ENCODE measurements at regions not wholly inside any gene's neighbourhood (a gene's known extent, or its start where the extent isn't known, plus 50 kb on each side); places are given as distances from the start of the nearest gene placed in this dataset.

- intact Hi-C loops (cut with DNase I, micrococcal nuclease): no loop called here
- ATAC-seq: no peak
Observed at GRCh38 chr2:221662689-221663391, 90.7 kb upstream of the EPHA4 start.

GRCh38 chr2:221657806-221658205, 85.7 kb upstream of the EPHA4 start:
- TF ChIP-seq CTCF (IDR thresholded peaks at IDR 0.05): no peak
- Histone ChIP-seq H3K4me1 (ENCODE audit: low read depth) (no peaks in the 10 kb centered on the region), H3K36me3 (ENCODE audit: low read depth) (no peaks in the 10 kb centered on the region), H3K9me3 (no peaks in the 10 kb centered on the region), H3K4me3 (no peak overlapping the region)
- DNase-seq: no peak
- intact Hi-C loops (cut with DNase I, micrococcal nuclease): no loop called here
- ATAC-seq: no peak

More at GRCh38 chr2:221662689-221663391, 90.7 kb upstream of the EPHA4 start:
- no peak for DNase-seq
- H3K9me3 ChIP-seq: no peaks in the 10 kb centered on the region
- H3K36me3 ChIP-seq (ENCODE audit: low read depth): no peaks in the 10 kb centered on the region
- no peaks in the 10 kb centered on the region for H3K4me1 ChIP-seq (ENCODE audit: low read depth)
- TF ChIP-seq CTCF (IDR thresholded peaks at IDR 0.05): no peak
- no peak overlapping the region for H3K4me3 ChIP-seq

GRCh38 chr2:221655300-221655699, 83.2 kb upstream of the EPHA4 start:
- ATAC-seq (no peak), DNase-seq (no peak)
- H3K4me3 ChIP-seq: no peak overlapping the region
- no peaks in the 10 kb centered on the region for H3K36me3 ChIP-seq (ENCODE audit: low read depth)
- no peaks in the 10 kb centered on the region for H3K4me1 ChIP-seq (ENCODE audit: low read depth)
- intact Hi-C loops (cut with DNase I, micrococcal nuclease): no loop called here
- TF ChIP-seq CTCF (IDR thresholded peaks at IDR 0.05): no peak
- H3K9me3 ChIP-seq: no peaks in the 10 kb centered on the region

GRCh38 chr2:221653182-221653581, 81.1 kb upstream of the EPHA4 start:
- DNase-seq (no peak), ATAC-seq (no peak)
- intact Hi-C loops (cut with DNase I, micrococcal nuclease): no loop called here
- no peaks in the 10 kb centered on the region for H3K4me1 ChIP-seq (ENCODE audit: low read depth)
- H3K9me3 ChIP-seq: no peaks in the 10 kb centered on the region
- H3K4me3 ChIP-seq: no peak overlapping the region
- no peaks in the 10 kb centered on the region for H3K36me3 ChIP-seq (ENCODE audit: low read depth)
- no peak for TF ChIP-seq CTCF (IDR thresholded peaks at IDR 0.05)

GRCh38 chr2:221649051-221649775, 77.1 kb upstream of the EPHA4 start:
- Histone ChIP-seq H3K4me1 (ENCODE audit: low read depth) (no peaks in the 10 kb centered on the region), H3K4me3 (no peak overlapping the region), H3K9me3 (no peaks in the 10 kb centered on the region), H3K36me3 (ENCODE audit: low read depth) (no peaks in the 10 kb centered on the region)
- intact Hi-C loops (cut with DNase I, micrococcal nuclease): no loop called here
- TF ChIP-seq CTCF (IDR thresholded peaks at IDR 0.05): no peak
- no peak for ATAC-seq
- DNase-seq: peak in 1 of 3 donors; percentile 6

All from mucosa of descending colon (tissue), 3 donors.